GM13976 (cell line): ENCODE measurements at regions not wholly inside any gene's neighbourhood (a gene's known extent, or its start where the extent isn't known, plus 50 kb on each side); places are given as distances from the start of the nearest gene placed in this dataset.

Experiments
- DNase-seq: peaks from one replicate; pipeline ENCODE4 v3.0.0; 2012; ENCODE audit warnings: low spot score
- CTCF ChIP-seq: IDR thresholded peaks from 2 replicates; pipeline ENCODE4 v1.5.1; 2012; ENCODE audit warnings: borderline replicate concordance, mild to moderate bottlenecking; ENCODE audit not compliant: insufficient read depth; ENCODE audit errors: extremely low read depth, missing control alignments, control extremely low read depth
- in situ Hi-C: fragments of 300-500 bp; cut with MboI; formaldehyde crosslinking; loops from one replicate; pipeline ENCODE4 v1.12.0; 2022; ENCODE audit warnings: low sequenced_read_pairs, mixed read lengths, inconsistent platforms; ENCODE audit not compliant: unreplicated experiment

- TF ChIP-seq CTCF, result no peak
- in situ Hi-C loops, result loop anchor here (10.0 kb wide), 1 partner anchor 91 kb away; no protein-coding TSS in a partner anchor
- no peak for DNase-seq
Measured at GRCh38 chr3:46093327-46093942, 66.2 kb upstream of the XCR1 start.

GRCh38 chr3:46092702-46093080, 65.4 kb upstream of the XCR1 start:
- in situ Hi-C loops, result loop anchor here (10.0 kb wide), 1 partner anchor 92 kb away; no protein-coding TSS in a partner anchor
- no peak for DNase-seq

DNA sequence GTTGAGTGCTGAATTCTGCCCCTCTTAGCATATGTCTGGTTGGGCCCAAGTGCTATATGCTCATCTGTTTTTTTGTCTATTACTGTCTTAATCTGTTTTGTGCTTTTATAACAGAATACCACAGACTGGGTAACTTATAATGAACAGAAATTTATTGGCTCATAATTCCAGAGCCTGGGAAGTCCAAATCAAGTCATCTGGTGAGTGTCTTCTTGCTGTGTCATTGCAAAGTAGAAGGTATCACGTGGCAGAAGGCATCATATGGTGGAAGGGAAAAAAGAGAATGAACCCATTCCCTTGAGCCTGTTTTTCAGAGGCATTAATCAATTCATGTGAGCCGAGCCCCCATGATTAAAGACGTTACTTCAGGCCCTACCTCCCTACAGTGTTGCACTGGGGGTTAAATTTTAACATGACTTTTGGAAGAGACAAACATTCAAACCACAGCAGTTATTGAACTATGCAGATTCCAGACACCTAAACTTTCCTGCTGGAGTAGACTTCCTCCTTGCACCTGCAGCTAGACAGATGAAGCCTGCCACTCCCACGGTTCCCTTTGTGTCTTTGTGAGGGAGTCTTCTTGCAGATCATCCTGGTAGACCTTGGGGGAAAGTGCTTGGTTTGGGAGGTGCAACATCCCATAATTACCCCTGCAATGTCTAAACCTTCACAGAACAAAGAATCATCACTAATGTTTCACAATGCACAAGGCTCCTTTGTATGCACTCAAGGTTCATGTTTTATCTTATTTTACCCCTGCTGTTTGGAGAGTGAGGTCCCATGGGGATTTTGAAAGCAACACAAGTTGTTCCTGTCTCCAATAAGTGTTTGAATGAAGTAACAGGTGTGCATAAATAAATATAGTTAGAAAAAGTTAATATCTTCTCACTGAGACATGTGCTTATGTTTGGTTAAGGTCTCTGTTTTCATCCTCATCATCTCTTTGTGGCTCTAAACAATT, 64.7 kb upstream of the XCR1 start:
- in situ Hi-C loops, result loop anchor here (10.0 kb wide), 1 partner anchor 93 kb away; no protein-coding TSS in a partner anchor
- DNase-seq, result no peak
- TF ChIP-seq CTCF, result no peak

More at GRCh38 chr3:46092702-46093080, 65.4 kb upstream of the XCR1 start:
- no peak for TF ChIP-seq CTCF

DNA sequence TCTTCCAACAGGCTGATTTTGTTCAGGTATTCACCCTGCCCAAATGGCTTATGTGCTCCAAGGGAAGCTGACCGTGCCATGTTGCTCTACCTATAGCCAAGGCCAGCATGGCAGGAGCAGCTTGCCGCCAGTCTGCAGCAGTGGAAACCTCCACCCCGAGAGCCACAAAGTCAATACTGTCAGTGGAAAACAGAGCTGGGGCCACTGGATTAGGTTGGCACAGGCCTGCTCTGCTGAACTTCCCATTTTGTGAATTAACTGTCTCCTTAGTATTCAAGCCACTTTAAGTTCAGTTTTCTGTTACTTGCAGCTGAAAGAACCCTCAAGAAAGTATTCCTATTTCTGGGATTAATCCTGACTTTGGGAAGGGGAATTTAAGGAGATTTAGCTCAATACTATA, 63.8 kb upstream of the XCR1 start:
- DNase-seq, result no peak
- in situ Hi-C loops, result loop anchor here (10.0 kb wide), 1 partner anchor 94 kb away; no protein-coding TSS in a partner anchor
- no peak for TF ChIP-seq CTCF

DNA sequence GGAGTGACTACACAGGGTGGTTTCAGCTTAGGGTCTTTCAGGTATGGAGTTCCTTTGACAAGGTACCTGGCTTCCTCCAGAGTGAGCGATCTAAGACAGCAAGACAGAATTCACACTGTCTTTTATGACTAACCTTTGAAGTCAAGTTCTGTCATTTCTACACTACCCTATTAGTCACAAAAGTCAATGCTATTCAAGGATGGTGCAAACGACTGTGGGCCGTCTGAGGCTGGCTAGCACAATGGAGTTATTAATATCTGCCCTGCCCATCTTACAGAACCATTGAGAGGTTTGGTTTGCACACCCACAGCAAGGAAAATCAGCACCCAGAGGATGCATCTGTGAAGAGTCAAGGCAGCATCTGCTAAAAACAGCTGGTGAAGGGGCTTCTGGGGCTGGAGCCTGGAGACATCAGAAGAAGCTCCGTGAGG, 62.9 kb upstream of the XCR1 start:
- in situ Hi-C loops, result loop anchor here (10.0 kb wide), 1 partner anchor 95 kb away; no protein-coding TSS in a partner anchor

More for the DNA sequence above, 62.9 kb upstream of the XCR1 start:
- TF ChIP-seq CTCF, result no peak
- no peak for DNase-seq
